GM12872 (cell line): ENCODE measurements at regions not wholly inside any gene's neighbourhood (a gene's known extent, or its start where the extent isn't known, plus 50 kb on each side); places are given as distances from the start of the nearest gene placed in this dataset.

Experiments used
- TF ChIP-seq, protein P1 (sequence below): IDR thresholded peaks from 3 replicates; pipeline ENCODE4 v1.5.1; 2011; ENCODE audit warnings: low read depth, mild to moderate bottlenecking, low read length, moderate library complexity; ENCODE audit not compliant: insufficient read depth

DNA sequence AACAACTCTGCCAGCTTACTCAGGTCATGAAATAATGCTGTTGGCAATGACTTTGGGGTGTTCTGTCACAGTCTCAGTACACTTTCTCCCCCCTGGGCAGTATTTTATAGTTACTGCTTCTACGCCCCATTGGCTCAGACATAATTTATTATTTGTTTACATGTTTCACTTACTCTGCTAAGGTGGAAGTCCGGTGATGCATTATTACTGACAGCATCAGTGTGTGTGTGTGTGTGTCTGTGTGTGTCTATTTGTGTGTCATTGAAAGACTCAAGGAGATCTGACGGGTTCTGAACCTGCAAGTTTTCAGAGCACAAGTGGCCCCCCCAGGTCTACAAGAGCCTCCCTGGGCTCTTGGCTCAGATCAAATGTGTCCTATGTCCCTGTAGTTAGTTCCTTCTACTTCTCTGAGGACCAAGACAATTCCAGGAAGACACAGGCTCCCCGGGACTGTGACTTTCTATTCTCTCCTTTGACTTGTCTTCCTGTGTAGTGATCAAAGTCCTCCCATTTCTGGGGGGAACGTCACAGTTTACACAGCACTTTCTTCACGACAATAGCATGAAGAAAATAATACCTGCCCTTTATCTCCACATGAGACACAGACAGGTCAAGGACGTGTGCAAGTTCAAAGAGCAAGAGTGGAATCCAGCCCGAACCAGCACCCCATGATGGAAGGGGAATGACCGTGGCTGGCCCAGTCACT is 283.7 kb upstream of the GATB start:
- TF ChIP-seq, protein P1, sequence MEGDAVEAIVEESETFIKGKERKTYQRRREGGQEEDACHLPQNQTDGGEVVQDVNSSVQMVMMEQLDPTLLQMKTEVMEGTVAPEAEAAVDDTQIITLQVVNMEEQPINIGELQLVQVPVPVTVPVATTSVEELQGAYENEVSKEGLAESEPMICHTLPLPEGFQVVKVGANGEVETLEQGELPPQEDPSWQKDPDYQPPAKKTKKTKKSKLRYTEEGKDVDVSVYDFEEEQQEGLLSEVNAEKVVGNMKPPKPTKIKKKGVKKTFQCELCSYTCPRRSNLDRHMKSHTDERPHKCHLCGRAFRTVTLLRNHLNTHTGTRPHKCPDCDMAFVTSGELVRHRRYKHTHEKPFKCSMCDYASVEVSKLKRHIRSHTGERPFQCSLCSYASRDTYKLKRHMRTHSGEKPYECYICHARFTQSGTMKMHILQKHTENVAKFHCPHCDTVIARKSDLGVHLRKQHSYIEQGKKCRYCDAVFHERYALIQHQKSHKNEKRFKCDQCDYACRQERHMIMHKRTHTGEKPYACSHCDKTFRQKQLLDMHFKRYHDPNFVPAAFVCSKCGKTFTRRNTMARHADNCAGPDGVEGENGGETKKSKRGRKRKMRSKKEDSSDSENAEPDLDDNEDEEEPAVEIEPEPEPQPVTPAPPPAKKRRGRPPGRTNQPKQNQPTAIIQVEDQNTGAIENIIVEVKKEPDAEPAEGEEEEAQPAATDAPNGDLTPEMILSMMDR = no peak

DNA sequence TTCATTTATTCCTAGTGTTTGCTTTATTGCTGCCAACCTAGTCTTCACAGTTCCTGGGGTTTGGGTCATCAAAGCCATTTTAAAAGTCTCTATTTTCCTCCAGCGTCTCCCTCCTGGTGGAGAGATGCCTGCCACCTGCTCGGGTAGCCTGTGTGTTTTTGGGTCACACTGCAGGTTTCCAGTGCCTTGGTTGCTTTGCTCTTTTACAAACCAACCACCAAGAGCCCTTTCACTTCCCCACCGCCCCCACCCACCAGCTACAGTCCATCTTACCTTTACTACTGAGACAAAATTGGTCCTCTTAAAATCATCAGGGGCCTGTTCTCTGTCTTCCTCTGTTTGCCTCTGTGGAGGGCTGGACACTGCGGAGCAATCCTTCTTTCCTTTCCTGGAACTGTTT is 280.5 kb upstream of the GATB start:
- TF ChIP-seq, protein P1 = no peak

GRCh38 chr4:152039691-152040090 is 278.9 kb upstream of the GATB start:
- TF ChIP-seq, protein P1 = no peak

DNA sequence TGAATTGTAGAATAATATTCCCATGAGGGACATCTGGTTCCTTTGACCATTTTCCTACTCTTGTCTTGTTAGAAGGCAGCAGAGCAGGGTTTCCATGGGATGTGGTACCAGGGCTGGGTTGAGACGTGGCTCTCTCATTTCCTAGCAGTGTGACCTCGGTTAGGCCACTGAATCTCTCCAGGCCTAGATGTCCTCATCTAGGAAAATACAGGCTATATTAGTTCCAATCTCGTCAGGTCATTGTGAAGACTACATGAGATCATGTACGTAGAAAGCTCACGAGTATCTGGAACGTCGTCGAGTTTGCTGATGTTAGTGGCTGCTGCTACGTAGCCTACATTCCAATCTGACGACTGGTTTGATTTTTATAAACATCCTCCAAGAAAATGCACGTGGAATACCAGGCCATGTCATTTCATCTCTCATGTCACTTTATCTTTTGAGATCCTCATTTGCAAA is 278.2 kb upstream of the GATB start:
- TF ChIP-seq, protein P1 = no peak

- TF ChIP-seq, protein P1 = no peak
Measured at GRCh38 chr4:152038238-152038637, 277.4 kb upstream of the GATB start.

DNA sequence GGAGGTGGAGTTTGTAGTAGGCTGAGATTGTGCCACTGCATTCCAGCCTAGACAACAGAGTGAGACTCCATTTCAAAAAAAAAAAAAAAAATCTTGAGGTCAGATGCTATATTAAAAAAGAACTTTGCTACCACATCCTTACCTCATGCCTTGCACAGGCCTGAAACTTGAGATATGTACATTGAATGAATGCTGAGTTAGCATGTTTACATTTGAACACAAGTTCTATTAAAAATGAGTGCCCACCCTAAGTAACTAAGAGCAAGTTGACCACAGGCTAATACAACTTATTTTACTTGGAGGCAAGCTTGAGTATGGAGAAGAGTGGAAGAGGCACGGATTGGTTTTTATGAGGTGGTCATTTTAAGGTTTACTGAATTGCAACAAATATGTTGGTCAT is 276.6 kb upstream of the GATB start:
- TF ChIP-seq, protein P1 = no peak

- TF ChIP-seq, protein P1 = no peak
Measured at GRCh38 chr4:152033621-152034020, 272.8 kb upstream of the GATB start.
